ENCODE measurements at regions not wholly inside any gene's neighbourhood (a gene's known extent, or its start where the extent isn't known, plus 50 kb on each side); places are given as distances from the start of the nearest gene placed in this dataset.

GRCh38 chr15:66942649-66943390, 122.6 kb upstream of the SMAD3 start (continued):
- TF ChIP-seq SMC3 (IDR thresholded peaks at IDR 0.05; ENCODE audit: low read depth, low read length): no peak

GRCh38 chr15:66943456-66944095, 121.8 kb upstream of the SMAD3 start:
- no peak overlapping the region for H2BK15ac ChIP-seq (ENCODE audit: low read depth, low read length)
- dilution Hi-C loops (cut with HindIII; ENCODE audit: low sequenced_read_pairs, unreplicated experiment): no loop called here
- no peak for ATAC-seq (ENCODE audit: low read depth)
- TF ChIP-seq CHD1 (IDR thresholded peaks at IDR 0.05; ENCODE audit: low read depth, low read length) (no peak), BHLHE40 (IDR thresholded peaks at IDR 0.05; ENCODE audit: low read depth, low read length) (no peak), ELK1 (IDR thresholded peaks at IDR 0.05; ENCODE audit: borderline replicate concordance, low read depth, low read length) (no peak), MAFK (IDR thresholded peaks at IDR 0.05; ENCODE audit: low read depth, low read length) (no peak), RAD21 (IDR thresholded peaks at IDR 0.05; ENCODE audit: low read length) (no peak), USF2 (IDR thresholded peaks at IDR 0.05; ENCODE audit: low read depth, low read length) (no peak), FOS (IDR thresholded peaks at IDR 0.05; ENCODE audit: low read depth, low read length) (no peak), POLR2A (IDR thresholded peaks at IDR 0.05; ENCODE audit: low read depth, low read length) (no peak), MXI1 (IDR thresholded peaks at IDR 0.05; ENCODE audit: borderline replicate concordance, low read depth, low read length) (no peak), NFE2L2 (IDR thresholded peaks at IDR 0.05; ENCODE audit: low read depth, low read length) (no peak), MAZ (IDR thresholded peaks at IDR 0.05; ENCODE audit: borderline replicate concordance, low read depth, low read length) (no peak)

More at GRCh38 chr15:66943456-66944095, 121.8 kb upstream of the SMAD3 start:
- DNase-seq: no peak
- Histone ChIP-seq H3K79me1 (ENCODE audit: low read depth in 1 of 2, low read length in 2 of 2) (peaks cover 3 to 14% of the 10 kb centered on the region in 2 experiments; a peak in 2 of 4 replicates), H3K27me3 (ENCODE audit: control insufficient read depth, insufficient read depth, low read length) (no peaks in the 10 kb centered on the region), H3K18ac (ENCODE audit: low read depth, low read length) (no peak overlapping the region), H2BK5ac (ENCODE audit: low read depth, low read length, poor library complexity, severe bottlenecking) (no peak overlapping the region), H3K56ac (ENCODE audit: extremely low read depth, insufficient read depth, low read length) (no peak overlapping the region), H3K9me3 (ENCODE audit: control insufficient read depth, insufficient read depth, low read length) (no peaks in the 10 kb centered on the region), H4K8ac (ENCODE audit: low read depth in 2 of 2, low read length in 2 of 2) (no peak overlapping the region), H4K5ac (ENCODE audit: low read depth, low read length) (no peak overlapping the region), H3K4me3 (ENCODE audit: insufficient read depth, low read depth, low read length) (no peak overlapping the region), H2AFZ (replicated peaks; ENCODE audit: low read length, poor library complexity) (no peak overlapping the region), H3K4me1 (ENCODE audit: control insufficient read depth, insufficient read depth, low read length) (peaks cover 4% of the 10 kb centered on the region), H3K9ac (ENCODE audit: low read depth, low read length) (no peak overlapping the region), H3K36me3 (ENCODE audit: control insufficient read depth, insufficient read depth, low read length) (no peaks in the 10 kb centered on the region), H3K27ac (ENCODE audit: insufficient read depth, low read length) (no peak overlapping the region), H3K23ac (ENCODE audit: low read depth, low read length) (no peak overlapping the region), H4K91ac (ENCODE audit: insufficient read depth, low read depth, low read length) (no peak overlapping the region), H2AK5ac (ENCODE audit: low read depth, low read length) (peak overlapping the region; percentile 45), H2AK9ac (replicated peaks; ENCODE audit: low read depth, low read length, poor library complexity) (no peak overlapping the region), H3K14ac (replicated peaks; ENCODE audit: low read depth, low read length) (no peak overlapping the region), H2BK20ac (ENCODE audit: low read depth, low read length) (no peak overlapping the region), H3K4ac (ENCODE audit: low read depth, low read length) (no peak overlapping the region), H3K4me2 (ENCODE audit: low read depth, low read length) (no peak overlapping the region), H4K20me1 (ENCODE audit: insufficient read depth, low read length) (no peaks in the 10 kb centered on the region), H3K9me1 (ENCODE audit: insufficient read depth, low read length) (peaks cover 13% of the 10 kb centered on the region; the same call in 1 of the 2 replicates), H2BK120ac (ENCODE audit: low read depth, low read length) (no peak overlapping the region)
- in situ Hi-C loops (cut with MboI; ENCODE audit: low sequenced_read_pairs) (loop anchor here (5.0 to 10.0 kb wide), 2 partner anchors 251 to 894 kb away; no protein-coding TSS in a partner anchor), intact Hi-C loops (cut with micrococcal nuclease) (loop anchor here (10.0 kb wide), 1 partner anchor 201 kb away; no protein-coding TSS in a partner anchor)
- no TSS peak for BruUV-seq (replicated peaks)
- WGBS, 2 experiments (ENCODE audit: extremely low coverage in 2 of 2, insufficient read length in 1 of 2): no CpG with 5 or more reads among the region's 10 CpGs
- CTCF ChIA-PET: no interaction called here
- POLR2A ChIA-PET (ENCODE audit: unreplicated experiment): no interaction called here
